HFF-Myc (cell line): ENCODE measurements at regions not wholly inside any gene's neighbourhood (a gene's known extent, or its start where the extent isn't known, plus 50 kb on each side); places are given as distances from the start of the nearest gene placed in this dataset.

ENCODE experiments used
- DNase-seq: peaks from one replicate; pipeline ENCODE4 v3.0.0-alpha.2; 2011; ENCODE audit warnings: low read depth; ENCODE audit errors: extremely low read depth
- H3K4me3 ChIP-seq: replicated peaks from 2 replicates; pipeline ENCODE4 v1.5.1; 2011; ENCODE audit warnings: low read depth, mild to moderate bottlenecking, control low read depth, low read length
- CTCF ChIP-seq: IDR thresholded peaks from 2 replicates; pipeline ENCODE4 v1.5.1; 2012; ENCODE audit warnings: mild to moderate bottlenecking, low read depth, low read length, control low read depth; ENCODE audit errors: missing control alignments

GRCh38 chr4:85244638-85245037 lies 230.3 kb upstream of the ARHGAP24 start:
- TF ChIP-seq CTCF: no peak
- H3K4me3 ChIP-seq: no peak overlapping the region
- DNase-seq: no peak

GRCh38 chr4:85246055-85246454 lies 228.9 kb upstream of the ARHGAP24 start:
- TF ChIP-seq CTCF: no peak
- DNase-seq: no peak
- H3K4me3 ChIP-seq: no peak overlapping the region

GRCh38 chr4:85250852-85251251 lies 224.1 kb upstream of the ARHGAP24 start:
- TF ChIP-seq CTCF: no peak
- H3K4me3 ChIP-seq: no peak overlapping the region
- DNase-seq: no peak

- H3K4me3 ChIP-seq: no peak overlapping the region
- no peak for TF ChIP-seq CTCF
- DNase-seq: no peak
Observed at GRCh38 chr4:85257817-85258370, 217.1 kb upstream of the ARHGAP24 start.

GRCh38 chr4:85260064-85260463 lies 214.9 kb upstream of the ARHGAP24 start:
- no peak for DNase-seq
- H3K4me3 ChIP-seq: no peak overlapping the region
- TF ChIP-seq CTCF: no peak

GRCh38 chr4:85265234-85265633 lies 209.7 kb upstream of the ARHGAP24 start:
- DNase-seq: no peak
- H3K4me3 ChIP-seq: no peak overlapping the region
- TF ChIP-seq CTCF: no peak

GRCh38 chr4:85268188-85268587 lies 206.8 kb upstream of the ARHGAP24 start:
- TF ChIP-seq CTCF: no peak
- no peak overlapping the region for H3K4me3 ChIP-seq
- DNase-seq: no peak
